ENCODE measurements at regions not wholly inside any gene's neighbourhood (a gene's known extent, or its start where the extent isn't known, plus 50 kb on each side); places are given as distances from the start of the nearest gene placed in this dataset.
"Not testable (repeated sequence)": the region's sequence is repeated elsewhere in the genome, so short reads cannot be mapped to it uniquely, and the experiment has no call there.

- DNase-seq (ENCODE audit: low spot score) (no peak), ATAC-seq (ENCODE audit: insufficient number of reproducible peaks, low FRiP score, low read depth) (no peak)
- Histone ChIP-seq H3K36me3 (no peaks in the 10 kb centered on the region), H3K27me3 (replicated peaks; ENCODE audit: insufficient read depth) (no peaks in the 10 kb centered on the region), H3K4me1 (ENCODE audit: control insufficient read depth in 1 of 2, low read depth in 2 of 2) (no peaks in the 10 kb centered on the region), H3K27ac (no peak overlapping the region), H3K9me3 (no peaks in the 10 kb centered on the region), H3K4me3 (no peak overlapping the region)
- TF ChIP-seq CTCF (IDR thresholded peaks at IDR 0.05): no peak
Measured at GRCh38 chr14:70239802-70240201, 51.1 kb upstream of the SLC8A3 start.

GRCh38 chr14:70238635-70239034 lies 49.9 kb upstream of the SLC8A3 start:
- not testable (repeated sequence) for H3K9me3 ChIP-seq; H3K4me3 ChIP-seq; ATAC-seq (ENCODE audit: insufficient number of reproducible peaks, low FRiP score, low read depth); H3K36me3 ChIP-seq; H3K27ac ChIP-seq; DNase-seq (ENCODE audit: low spot score); H3K4me1 ChIP-seq (ENCODE audit: control insufficient read depth in 1 of 2, low read depth in 2 of 2); H3K27me3 ChIP-seq (replicated peaks; ENCODE audit: insufficient read depth)
